CD14-positive monocyte (primary cell): ENCODE measurements at regions not wholly inside any gene's neighbourhood (a gene's known extent, or its start where the extent isn't known, plus 50 kb on each side); places are given as distances from the start of the nearest gene placed in this dataset.

ENCODE experiments used
- DNase-seq, 3 donors: peaks; one replicate each; pipeline ENCODE4 v3.0.0-alpha.2; 2011 to 2022
- H2AFZ ChIP-seq: 2 replicates; pipeline ENCODE4 v1.6.0; 2012; ENCODE audit warnings: mild to moderate bottlenecking, low read depth, low read length, inconsistent platforms; ENCODE audit not compliant: insufficient read depth, poor library complexity, severe bottlenecking
- H3K27ac ChIP-seq, 2 donors: 1 replicate in 1 of 2; 2 replicates in 1 of 2; pipeline ENCODE4 v1.5.1; 2012 to 2013; ENCODE audit warnings: low read length in 2 of 2, control low read depth in 1 of 2, inconsistent platforms in 1 of 2, low read depth in 1 of 2, mild to moderate bottlenecking in 1 of 2
- H3K27me3 ChIP-seq, 2 donors: one replicate each; pipeline versions ENCODE4 v1.6.0 to v1.6.1; 2011 to 2013; ENCODE audit warnings: low read length in 2 of 2; ENCODE audit not compliant: control insufficient read depth in 2 of 2, insufficient read depth in 2 of 2
- H3K36me3 ChIP-seq, 2 donors: replicated peaks in 1 of 2; 1 replicate in 1 of 2; 2 replicates in 1 of 2; pipeline versions ENCODE4 v1.5.1 to v1.6.1; 2012 to 2013; ENCODE audit warnings: low read length in 2 of 2, control low read depth in 1 of 2, inconsistent platforms in 1 of 2, mild to moderate bottlenecking in 1 of 2; ENCODE audit not compliant: insufficient read depth in 2 of 2, control insufficient read depth in 1 of 2
- H3K4me1 ChIP-seq, 2 donors: 1 replicate in 1 of 2; 2 replicates in 1 of 2; pipeline versions ENCODE4 v1.5.1 to v1.6.1; 2012 to 2013; ENCODE audit warnings: low read length in 2 of 2, control low read depth in 1 of 2, inconsistent platforms in 1 of 2, mild to moderate bottlenecking in 1 of 2, moderate library complexity in 1 of 2; ENCODE audit not compliant: insufficient read depth in 2 of 2, control insufficient read depth in 1 of 2
- H3K4me2 ChIP-seq: replicated peaks from 2 replicates; pipeline ENCODE3; 2012; ENCODE audit warnings: low read length, moderate library complexity, mild to moderate bottlenecking; ENCODE audit not compliant: poor library complexity, severe bottlenecking; ENCODE audit errors: extremely low read depth
- H3K4me3 ChIP-seq, 3 experiments: fragments of 200-600 bp in 1 of 3; sonication (generic) in 1 of 3; replicated peaks in 1 of 3; 1 replicate in 2 of 3; 2 replicates in 1 of 3; pipeline ENCODE4 v1.5.1; 2011 to 2013; ENCODE audit warnings: low read length in 3 of 3, mild to moderate bottlenecking in 3 of 3, control low read depth in 2 of 3, low read depth in 2 of 3, inconsistent platforms in 1 of 3, moderate library complexity in 1 of 3
- H3K79me2 ChIP-seq: 2 replicates; pipeline ENCODE4 v1.6.0; 2012; ENCODE audit warnings: mild to moderate bottlenecking, control low read depth, inconsistent platforms, low read length, moderate library complexity; ENCODE audit not compliant: insufficient read depth
- H3K9ac ChIP-seq: 2 replicates; pipeline ENCODE4 v1.6.0; 2017; ENCODE audit warnings: low read length, mild to moderate bottlenecking; ENCODE audit not compliant: insufficient read depth, poor library complexity, severe bottlenecking
- H3K9me3 ChIP-seq, 2 donors: replicated peaks in 1 of 2; 1 replicate in 1 of 2; 2 replicates in 1 of 2; pipeline versions ENCODE4 v1.5.1 to v1.6.1; 2012 to 2013; ENCODE audit warnings: low read length in 2 of 2, control low read depth in 1 of 2; ENCODE audit not compliant: control insufficient read depth in 1 of 2, insufficient read depth in 1 of 2
- H4K20me1 ChIP-seq: 2 replicates; pipeline ENCODE4 v1.6.0; 2012; ENCODE audit warnings: mild to moderate bottlenecking, low read length, control low read depth, moderate library complexity; ENCODE audit not compliant: insufficient read depth
- H3K27ac Mint-ChIP-seq, 7 donors: one replicate each; pipeline ENCODE4 v1.8.0; 2020; ENCODE audit warnings: mild to moderate bottlenecking in 7 of 7, mixed read lengths in 7 of 7, moderate library complexity in 6 of 7, inconsistent platforms in 2 of 7
- H3K27me3 Mint-ChIP-seq, 3 donors: one replicate each; pipeline ENCODE4 v1.8.0; 2021 to 2022; ENCODE audit warnings: low read depth in 3 of 3, mild to moderate bottlenecking in 3 of 3, mixed read lengths in 3 of 3, moderate library complexity in 3 of 3, inconsistent platforms in 1 of 3
- H3K36me3 Mint-ChIP-seq, 2 donors: one replicate each; pipeline ENCODE4 v1.8.0; 2020; ENCODE audit warnings: mixed read lengths in 2 of 2, inconsistent platforms in 1 of 2, mild to moderate bottlenecking in 1 of 2
- H3K4me1 Mint-ChIP-seq: one replicate; pipeline ENCODE4 v1.8.0; 2020; ENCODE audit warnings: mild to moderate bottlenecking, mixed read lengths
- H3K4me3 Mint-ChIP-seq, 2 donors: one replicate each; pipeline ENCODE4 v1.8.0; 2020; ENCODE audit warnings: mild to moderate bottlenecking in 2 of 2, mixed read lengths in 2 of 2, moderate library complexity in 1 of 2
- H3K9me3 Mint-ChIP-seq, 7 donors: one replicate each; pipeline ENCODE4 v1.8.0; 2020 to 2022; ENCODE audit warnings: mixed read lengths in 7 of 7, mild to moderate bottlenecking in 6 of 7, moderate library complexity in 6 of 7, inconsistent platforms in 2 of 7
- CTCF ChIP-seq: fragments of 200-600 bp; IDR thresholded peaks from one replicate; pipeline ENCODE4 v1.8.0; 2022; ENCODE audit warnings: antibody characterized with exemption, mild to moderate bottlenecking
- WGBS: methylation state at CpG from one replicate; pipeline ENCODE4 v1.1.5; 2013; ENCODE audit warnings: missing lambda C conversion rate; ENCODE audit not compliant: insufficient coverage; 5-methylcytosine and 5-hydroxymethylcytosine counted together
- intact Hi-C, 2 donors: fragments of 100-400 bp; cut with micrococcal nuclease; formaldehyde crosslinking; loops; one replicate each; pipeline versions ENCODE4 v1.15.0 to v1.15.1; 2023

GRCh38 chr2:145812165-145812554 lies 1292.2 kb upstream of the ZEB2 start:
- H2AFZ ChIP-seq, result peak overlapping the region; percentile 70
- H3K27me3 Mint-ChIP-seq, result no peaks in the 10 kb centered on the region
- H3K9ac ChIP-seq, result peak overlapping the region; percentile 16
- intact Hi-C loops, result no loop called here
- H3K4me1 ChIP-seq, result peaks cover 21 to 30% of the 10 kb centered on the region in 2 donors
- H3K4me3 Mint-ChIP-seq, result peak overlapping the region in 1 of 2 donors; percentile 88
- H3K36me3 ChIP-seq, result no peaks in the 10 kb centered on the region
- no peak for DNase-seq
- H3K9me3 Mint-ChIP-seq, result peaks cover 1 to 7% (median 3%) of the 10 kb centered on the region in 7 donors
- peak overlapping the region in 1 of 3 experiments; percentile 70 for H3K4me3 ChIP-seq
- TF ChIP-seq CTCF, result no peak
- H3K36me3 Mint-ChIP-seq, result no peaks in the 10 kb centered on the region
- peak overlapping the region; percentile 46 to 87 for H3K27ac ChIP-seq
- no peaks in the 10 kb centered on the region for H3K79me2 ChIP-seq
- H3K27ac Mint-ChIP-seq, result peak overlapping the region; percentile 85 to 95 (median 90)
- no peaks in the 10 kb centered on the region for H3K9me3 ChIP-seq
- no CpG with 5 or more reads among the region's 2 CpGs for WGBS
- peak overlapping the region; percentile 80 for H3K4me2 ChIP-seq
- no peaks in the 10 kb centered on the region for H4K20me1 ChIP-seq
- H3K4me1 Mint-ChIP-seq, result peaks cover 42% of the 10 kb centered on the region
- no peaks in the 10 kb centered on the region for H3K27me3 ChIP-seq

DNA sequence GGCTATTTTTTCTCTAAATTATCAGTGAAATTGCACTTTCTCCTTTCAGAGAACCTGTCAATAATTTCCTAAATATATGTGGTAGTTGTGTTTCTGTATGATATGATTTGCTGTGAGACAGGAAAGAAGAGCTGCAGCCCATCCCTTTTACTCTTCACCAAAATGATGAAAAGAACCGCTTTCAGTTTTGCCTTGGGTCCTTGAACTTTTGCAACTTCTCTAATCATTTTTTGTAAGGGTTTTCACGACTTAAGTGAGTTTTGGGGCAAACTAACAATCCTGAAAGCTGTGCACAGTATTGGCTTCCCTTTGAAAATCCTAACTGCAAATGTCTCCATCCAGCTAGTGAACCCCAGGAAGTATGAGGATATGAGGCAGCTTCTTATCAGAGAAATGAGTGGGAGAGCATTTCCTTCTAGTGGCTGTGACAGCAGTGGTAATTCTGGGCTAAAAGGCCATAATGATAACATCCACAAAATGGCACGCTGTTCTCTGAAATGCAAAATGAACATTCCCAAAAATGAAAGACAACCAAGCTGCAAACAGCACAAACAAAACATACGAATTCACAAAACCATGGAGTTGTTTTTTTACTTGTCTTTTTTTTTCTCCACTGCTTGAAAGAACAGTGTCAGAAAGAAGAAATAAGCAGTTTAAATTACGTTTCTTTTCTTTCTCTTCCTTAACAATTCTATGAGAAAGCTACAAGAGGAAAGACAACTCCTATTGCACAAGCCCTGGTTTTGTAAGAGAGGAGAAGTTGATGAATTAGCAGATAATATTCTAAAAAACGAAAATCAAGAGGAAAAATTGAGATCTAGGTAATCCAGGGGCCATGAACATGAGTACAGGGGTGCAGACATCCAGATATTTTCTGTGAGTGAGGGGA lies 1291.6 kb upstream of the ZEB2 start:
- H3K36me3 Mint-ChIP-seq, result no peaks in the 10 kb centered on the region
- H3K9ac ChIP-seq, result peak overlapping the region; percentile 16
- peak overlapping the region; percentile 80 for H3K4me2 ChIP-seq

More for the DNA sequence above, 1291.6 kb upstream of the ZEB2 start:
- Mint-ChIP-seq H3K4me1 (peaks cover 42% of the 10 kb centered on the region), H3K27ac (peak overlapping the region; percentile 85 to 95 (median 90)), H3K4me3 (peak overlapping the region; percentile 61 to 88), H3K27me3 (no peaks in the 10 kb centered on the region), H3K9me3 (peaks cover 1 to 7% (median 3%) of the 10 kb centered on the region in 7 donors)
- Histone ChIP-seq H3K9me3 (no peaks in the 10 kb centered on the region), H4K20me1 (no peaks in the 10 kb centered on the region), H3K79me2 (no peaks in the 10 kb centered on the region), H3K4me3 (peak overlapping the region; percentile 37 to 70 (median 48)), H3K4me1 (peaks cover 21 to 30% of the 10 kb centered on the region in 2 donors), H3K27me3 (no peaks in the 10 kb centered on the region), H2AFZ (peak overlapping the region; percentile 70), H3K27ac (peak overlapping the region; percentile 46 to 87), H3K36me3 (no peaks in the 10 kb centered on the region)
- WGBS, result no CpG with 5 or more reads among the region's 6 CpGs
- DNase-seq, result peak; percentile 30 to 45 (median 31)
- intact Hi-C loops, result no loop called here
- TF ChIP-seq CTCF, result no peak
